H1 (cell line): ENCODE measurements at regions not wholly inside any gene's neighbourhood (a gene's known extent, or its start where the extent isn't known, plus 50 kb on each side); places are given as distances from the start of the nearest gene placed in this dataset.

Experiments used
- TF ChIP-seq, protein P1 (sequence below): IDR thresholded peaks from 2 replicates; pipeline ENCODE4 v1.6.1; 2012; ENCODE audit warnings: inconsistent platforms
- TF ChIP-seq, protein P2 (sequence below): fragments of 300-600 bp; sonication (generic); IDR thresholded peaks from 2 replicates; pipeline ENCODE4 v1.7.1; 2012; ENCODE audit warnings: low read length, moderate library complexity, mild to moderate bottlenecking, inconsistent platforms; ENCODE audit not compliant: insufficient replicate concordance

DNA sequence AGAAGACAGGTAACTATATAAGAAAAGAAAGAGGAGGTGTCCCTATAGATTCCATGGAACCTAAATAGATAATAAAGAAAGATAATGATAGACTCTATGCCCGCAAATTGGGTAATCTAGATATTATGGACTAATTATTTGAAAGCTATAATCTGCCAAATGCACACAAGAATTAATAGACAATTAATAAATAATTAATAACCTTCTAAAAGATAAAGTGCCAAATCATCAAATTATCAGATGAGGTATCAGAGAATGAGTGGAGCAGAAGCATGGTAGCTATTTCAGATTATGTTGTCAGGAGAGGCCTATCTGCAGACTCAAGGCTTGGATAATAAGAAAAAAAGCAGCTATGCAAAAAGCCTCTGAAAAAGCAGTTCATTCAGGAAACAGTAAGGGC is 1120.8 kb downstream of the PLA2G4A start (continued):
- TF ChIP-seq, protein P1, sequence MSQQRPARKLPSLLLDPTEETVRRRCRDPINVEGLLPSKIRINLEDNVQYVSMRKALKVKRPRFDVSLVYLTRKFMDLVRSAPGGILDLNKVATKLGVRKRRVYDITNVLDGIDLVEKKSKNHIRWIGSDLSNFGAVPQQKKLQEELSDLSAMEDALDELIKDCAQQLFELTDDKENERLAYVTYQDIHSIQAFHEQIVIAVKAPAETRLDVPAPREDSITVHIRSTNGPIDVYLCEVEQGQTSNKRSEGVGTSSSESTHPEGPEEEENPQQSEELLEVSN = no peak
- TF ChIP-seq, protein P2, sequence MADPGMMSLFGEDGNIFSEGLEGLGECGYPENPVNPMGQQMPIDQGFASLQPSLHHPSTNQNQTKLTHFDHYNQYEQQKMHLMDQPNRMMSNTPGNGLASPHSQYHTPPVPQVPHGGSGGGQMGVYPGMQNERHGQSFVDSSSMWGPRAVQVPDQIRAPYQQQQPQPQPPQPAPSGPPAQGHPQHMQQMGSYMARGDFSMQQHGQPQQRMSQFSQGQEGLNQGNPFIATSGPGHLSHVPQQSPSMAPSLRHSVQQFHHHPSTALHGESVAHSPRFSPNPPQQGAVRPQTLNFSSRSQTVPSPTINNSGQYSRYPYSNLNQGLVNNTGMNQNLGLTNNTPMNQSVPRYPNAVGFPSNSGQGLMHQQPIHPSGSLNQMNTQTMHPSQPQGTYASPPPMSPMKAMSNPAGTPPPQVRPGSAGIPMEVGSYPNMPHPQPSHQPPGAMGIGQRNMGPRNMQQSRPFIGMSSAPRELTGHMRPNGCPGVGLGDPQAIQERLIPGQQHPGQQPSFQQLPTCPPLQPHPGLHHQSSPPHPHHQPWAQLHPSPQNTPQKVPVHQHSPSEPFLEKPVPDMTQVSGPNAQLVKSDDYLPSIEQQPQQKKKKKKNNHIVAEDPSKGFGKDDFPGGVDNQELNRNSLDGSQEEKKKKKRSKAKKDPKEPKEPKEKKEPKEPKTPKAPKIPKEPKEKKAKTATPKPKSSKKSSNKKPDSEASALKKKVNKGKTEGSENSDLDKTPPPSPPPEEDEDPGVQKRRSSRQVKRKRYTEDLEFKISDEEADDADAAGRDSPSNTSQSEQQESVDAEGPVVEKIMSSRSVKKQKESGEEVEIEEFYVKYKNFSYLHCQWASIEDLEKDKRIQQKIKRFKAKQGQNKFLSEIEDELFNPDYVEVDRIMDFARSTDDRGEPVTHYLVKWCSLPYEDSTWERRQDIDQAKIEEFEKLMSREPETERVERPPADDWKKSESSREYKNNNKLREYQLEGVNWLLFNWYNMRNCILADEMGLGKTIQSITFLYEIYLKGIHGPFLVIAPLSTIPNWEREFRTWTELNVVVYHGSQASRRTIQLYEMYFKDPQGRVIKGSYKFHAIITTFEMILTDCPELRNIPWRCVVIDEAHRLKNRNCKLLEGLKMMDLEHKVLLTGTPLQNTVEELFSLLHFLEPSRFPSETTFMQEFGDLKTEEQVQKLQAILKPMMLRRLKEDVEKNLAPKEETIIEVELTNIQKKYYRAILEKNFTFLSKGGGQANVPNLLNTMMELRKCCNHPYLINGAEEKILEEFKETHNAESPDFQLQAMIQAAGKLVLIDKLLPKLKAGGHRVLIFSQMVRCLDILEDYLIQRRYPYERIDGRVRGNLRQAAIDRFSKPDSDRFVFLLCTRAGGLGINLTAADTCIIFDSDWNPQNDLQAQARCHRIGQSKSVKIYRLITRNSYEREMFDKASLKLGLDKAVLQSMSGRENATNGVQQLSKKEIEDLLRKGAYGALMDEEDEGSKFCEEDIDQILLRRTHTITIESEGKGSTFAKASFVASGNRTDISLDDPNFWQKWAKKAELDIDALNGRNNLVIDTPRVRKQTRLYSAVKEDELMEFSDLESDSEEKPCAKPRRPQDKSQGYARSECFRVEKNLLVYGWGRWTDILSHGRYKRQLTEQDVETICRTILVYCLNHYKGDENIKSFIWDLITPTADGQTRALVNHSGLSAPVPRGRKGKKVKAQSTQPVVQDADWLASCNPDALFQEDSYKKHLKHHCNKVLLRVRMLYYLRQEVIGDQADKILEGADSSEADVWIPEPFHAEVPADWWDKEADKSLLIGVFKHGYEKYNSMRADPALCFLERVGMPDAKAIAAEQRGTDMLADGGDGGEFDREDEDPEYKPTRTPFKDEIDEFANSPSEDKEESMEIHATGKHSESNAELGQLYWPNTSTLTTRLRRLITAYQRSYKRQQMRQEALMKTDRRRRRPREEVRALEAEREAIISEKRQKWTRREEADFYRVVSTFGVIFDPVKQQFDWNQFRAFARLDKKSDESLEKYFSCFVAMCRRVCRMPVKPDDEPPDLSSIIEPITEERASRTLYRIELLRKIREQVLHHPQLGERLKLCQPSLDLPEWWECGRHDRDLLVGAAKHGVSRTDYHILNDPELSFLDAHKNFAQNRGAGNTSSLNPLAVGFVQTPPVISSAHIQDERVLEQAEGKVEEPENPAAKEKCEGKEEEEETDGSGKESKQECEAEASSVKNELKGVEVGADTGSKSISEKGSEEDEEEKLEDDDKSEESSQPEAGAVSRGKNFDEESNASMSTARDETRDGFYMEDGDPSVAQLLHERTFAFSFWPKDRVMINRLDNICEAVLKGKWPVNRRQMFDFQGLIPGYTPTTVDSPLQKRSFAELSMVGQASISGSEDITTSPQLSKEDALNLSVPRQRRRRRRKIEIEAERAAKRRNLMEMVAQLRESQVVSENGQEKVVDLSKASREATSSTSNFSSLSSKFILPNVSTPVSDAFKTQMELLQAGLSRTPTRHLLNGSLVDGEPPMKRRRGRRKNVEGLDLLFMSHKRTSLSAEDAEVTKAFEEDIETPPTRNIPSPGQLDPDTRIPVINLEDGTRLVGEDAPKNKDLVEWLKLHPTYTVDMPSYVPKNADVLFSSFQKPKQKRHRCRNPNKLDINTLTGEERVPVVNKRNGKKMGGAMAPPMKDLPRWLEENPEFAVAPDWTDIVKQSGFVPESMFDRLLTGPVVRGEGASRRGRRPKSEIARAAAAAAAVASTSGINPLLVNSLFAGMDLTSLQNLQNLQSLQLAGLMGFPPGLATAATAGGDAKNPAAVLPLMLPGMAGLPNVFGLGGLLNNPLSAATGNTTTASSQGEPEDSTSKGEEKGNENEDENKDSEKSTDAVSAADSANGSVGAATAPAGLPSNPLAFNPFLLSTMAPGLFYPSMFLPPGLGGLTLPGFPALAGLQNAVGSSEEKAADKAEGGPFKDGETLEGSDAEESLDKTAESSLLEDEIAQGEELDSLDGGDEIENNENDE = no peak
